ENCODE measurements at regions not wholly inside any gene's neighbourhood (a gene's known extent, or its start where the extent isn't known, plus 50 kb on each side); places are given as distances from the start of the nearest gene placed in this dataset.

DNA sequence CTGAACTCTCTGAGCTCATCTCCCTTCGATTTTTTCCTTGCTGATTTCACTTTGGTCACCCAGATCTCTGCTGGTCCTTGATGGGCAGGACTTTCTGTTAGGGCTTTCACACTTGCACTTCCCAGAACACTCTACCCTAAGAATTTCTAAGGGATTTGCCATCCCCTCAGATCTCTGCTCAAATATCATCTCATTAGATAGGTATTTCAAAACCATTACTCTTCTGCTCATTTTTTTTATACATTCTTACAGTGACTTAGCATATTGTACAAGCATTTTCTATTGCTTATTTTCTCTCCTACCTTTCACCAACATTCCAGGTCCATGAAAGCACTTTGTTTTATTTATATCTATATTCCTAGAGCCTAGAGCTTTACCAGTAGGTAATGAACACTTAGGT, 913.3 kb downstream of the PDHA2 start:
- TF ChIP-seq, protein P1, sequence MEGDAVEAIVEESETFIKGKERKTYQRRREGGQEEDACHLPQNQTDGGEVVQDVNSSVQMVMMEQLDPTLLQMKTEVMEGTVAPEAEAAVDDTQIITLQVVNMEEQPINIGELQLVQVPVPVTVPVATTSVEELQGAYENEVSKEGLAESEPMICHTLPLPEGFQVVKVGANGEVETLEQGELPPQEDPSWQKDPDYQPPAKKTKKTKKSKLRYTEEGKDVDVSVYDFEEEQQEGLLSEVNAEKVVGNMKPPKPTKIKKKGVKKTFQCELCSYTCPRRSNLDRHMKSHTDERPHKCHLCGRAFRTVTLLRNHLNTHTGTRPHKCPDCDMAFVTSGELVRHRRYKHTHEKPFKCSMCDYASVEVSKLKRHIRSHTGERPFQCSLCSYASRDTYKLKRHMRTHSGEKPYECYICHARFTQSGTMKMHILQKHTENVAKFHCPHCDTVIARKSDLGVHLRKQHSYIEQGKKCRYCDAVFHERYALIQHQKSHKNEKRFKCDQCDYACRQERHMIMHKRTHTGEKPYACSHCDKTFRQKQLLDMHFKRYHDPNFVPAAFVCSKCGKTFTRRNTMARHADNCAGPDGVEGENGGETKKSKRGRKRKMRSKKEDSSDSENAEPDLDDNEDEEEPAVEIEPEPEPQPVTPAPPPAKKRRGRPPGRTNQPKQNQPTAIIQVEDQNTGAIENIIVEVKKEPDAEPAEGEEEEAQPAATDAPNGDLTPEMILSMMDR (optimal IDR thresholded peaks at IDR 0.05 in 1 of 3, IDR thresholded peaks at IDR 0.05 in 1 of 3, conservative IDR thresholded peaks at IDR 0.05 in 1 of 3; ENCODE audit: extremely low read depth in 1 of 3, insufficient read depth in 2 of 3, low read length in 3 of 3): no peak
- TF ChIP-seq EZH2 (IDR thresholded peaks at IDR 0.05; ENCODE audit: low read length): no peak

Measured in keratinocyte (primary cell).